Activated naive CD4-positive, alpha-beta T cell treated with anti-CD3 and anti-CD28 coated beads, Interleukin-2, amount 10 ng/mL, durations not matched to agents 7 days and 5 days (primary cell): ENCODE measurements at regions not wholly inside any gene's neighbourhood (a gene's known extent, or its start where the extent isn't known, plus 50 kb on each side); places are given as distances from the start of the nearest gene placed in this dataset.

Experiments
- CTCF ChIA-PET: fragments of 350-600 bp; sonication (Branson Sonifier 250); formaldehyde crosslinking; loops from one replicate; lab custom pipeline; 2021; ENCODE audit warnings: antibody characterized with exemption; lab: Charles Lee
- DNase-seq: peaks from one replicate; pipeline ENCODE4 v3.0.0-alpha.2; 2020
- H3K27ac Mint-ChIP-seq: one replicate; pipeline ENCODE4 v1.8.0; 2021; ENCODE audit warnings: mild to moderate bottlenecking, moderate library complexity, mixed read lengths
- H3K27me3 Mint-ChIP-seq: one replicate; pipeline ENCODE4 v1.8.0; 2021; ENCODE audit warnings: mild to moderate bottlenecking, mixed read lengths
- H3K36me3 Mint-ChIP-seq: one replicate; pipeline ENCODE4 v1.8.0; 2021; ENCODE audit warnings: mixed read lengths
- H3K4me1 Mint-ChIP-seq: one replicate; pipeline ENCODE4 v1.8.0; 2021; ENCODE audit warnings: mixed read lengths
- H3K4me3 Mint-ChIP-seq: one replicate; pipeline ENCODE4 v1.8.0; 2021; ENCODE audit warnings: mild to moderate bottlenecking, moderate library complexity, mixed read lengths
- H3K9me3 Mint-ChIP-seq: one replicate; pipeline ENCODE4 v1.8.0; 2021; ENCODE audit warnings: mixed read lengths

GRCh38 chr10:54905578-54906192 is 104.7 kb upstream of the PCDH15 start:
- Mint-ChIP-seq H3K9me3 (peaks cover 7% of the 10 kb centered on the region), H3K4me3 (no peak overlapping the region), H3K4me1 (no peaks in the 10 kb centered on the region), H3K27me3 (no peaks in the 10 kb centered on the region), H3K27ac (no peak overlapping the region), H3K36me3 (no peaks in the 10 kb centered on the region)
- no peak for DNase-seq
- CTCF ChIA-PET: interaction anchor here (1.7 kb wide), 1 partner anchor 10 kb away, joined by 3 read pairs; no protein-coding TSS in a partner anchor

DNA sequence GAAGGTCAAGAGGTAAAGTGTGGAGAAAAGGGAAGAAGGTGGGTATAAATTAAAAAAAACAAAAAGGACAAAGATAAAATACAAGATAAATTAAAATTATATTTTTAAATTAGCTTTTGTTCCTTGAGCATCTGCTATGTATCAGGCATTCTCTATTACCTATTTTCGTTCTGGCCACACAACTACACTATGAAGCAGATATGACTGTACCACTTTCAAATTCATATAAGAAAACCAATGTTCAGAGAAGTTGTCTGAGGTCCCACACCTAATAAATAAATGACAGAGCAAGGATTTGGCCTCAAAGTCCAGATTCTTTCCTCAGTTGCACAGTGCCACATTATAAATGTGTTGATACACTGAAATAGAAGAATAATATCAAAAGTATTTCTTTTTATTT is 103.8 kb upstream of the PCDH15 start:
- H3K27ac Mint-ChIP-seq: no peak overlapping the region
- H3K9me3 Mint-ChIP-seq: peaks cover 6% of the 10 kb centered on the region
- no peaks in the 10 kb centered on the region for H3K4me1 Mint-ChIP-seq
- no peak overlapping the region for H3K4me3 Mint-ChIP-seq
- CTCF ChIA-PET: no interaction called here
- DNase-seq: no peak
- no peaks in the 10 kb centered on the region for H3K27me3 Mint-ChIP-seq
- H3K36me3 Mint-ChIP-seq: no peaks in the 10 kb centered on the region

GRCh38 chr10:54903745-54904144 is 102.7 kb upstream of the PCDH15 start:
- Mint-ChIP-seq H3K4me3 (no peak overlapping the region), H3K27ac (no peak overlapping the region), H3K36me3 (no peaks in the 10 kb centered on the region), H3K4me1 (no peaks in the 10 kb centered on the region), H3K9me3 (peaks cover 6% of the 10 kb centered on the region), H3K27me3 (no peaks in the 10 kb centered on the region)
- CTCF ChIA-PET: interaction anchor here (0.6 kb wide), 1 partner anchor 82 kb away, joined by 3 read pairs; no protein-coding TSS in a partner anchor
- no peak for DNase-seq

- no peak overlapping the region for H3K27ac Mint-ChIP-seq
- H3K27me3 Mint-ChIP-seq: no peaks in the 10 kb centered on the region
- H3K36me3 Mint-ChIP-seq: no peaks in the 10 kb centered on the region
- CTCF ChIA-PET: no interaction called here
- no peaks in the 10 kb centered on the region for H3K4me1 Mint-ChIP-seq
- H3K9me3 Mint-ChIP-seq: peaks cover 3% of the 10 kb centered on the region
- no peak overlapping the region for H3K4me3 Mint-ChIP-seq
- no peak for DNase-seq
These were observed 99.6 kb upstream of the PCDH15 start for GRCh38 chr10:54900584-54900983.

DNA sequence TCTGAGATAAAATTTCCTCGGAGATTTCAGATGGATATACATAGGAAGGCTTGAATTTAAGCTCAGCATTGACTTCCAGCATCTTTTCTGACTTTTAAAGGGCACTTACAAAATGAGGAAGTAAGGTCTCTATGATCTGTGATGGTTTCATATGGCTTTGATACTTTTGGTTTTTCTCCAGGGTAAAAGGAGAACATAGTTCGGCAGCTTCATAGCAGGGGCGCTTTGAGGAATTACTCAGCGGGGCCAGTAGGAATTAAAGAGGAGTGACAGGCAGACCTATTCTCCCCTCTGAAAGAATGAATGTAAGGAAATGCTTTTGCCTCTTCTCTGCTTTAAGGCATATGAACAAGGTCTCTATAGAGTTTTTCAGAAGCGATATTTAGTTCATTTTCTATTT is 80.0 kb upstream of the PCDH15 start:
- no peak overlapping the region for H3K4me3 Mint-ChIP-seq
- no peaks in the 10 kb centered on the region for H3K4me1 Mint-ChIP-seq
- CTCF ChIA-PET: no interaction called here
- no peaks in the 10 kb centered on the region for H3K27me3 Mint-ChIP-seq
- DNase-seq: no peak
- no peaks in the 10 kb centered on the region for H3K9me3 Mint-ChIP-seq
- no peaks in the 10 kb centered on the region for H3K36me3 Mint-ChIP-seq
- no peak overlapping the region for H3K27ac Mint-ChIP-seq

- H3K9me3 Mint-ChIP-seq: peaks cover 2% of the 10 kb centered on the region
- H3K4me1 Mint-ChIP-seq: no peaks in the 10 kb centered on the region
- CTCF ChIA-PET: no interaction called here
- H3K27ac Mint-ChIP-seq: no peak overlapping the region
- no peak for DNase-seq
- no peaks in the 10 kb centered on the region for H3K36me3 Mint-ChIP-seq
- H3K27me3 Mint-ChIP-seq: no peaks in the 10 kb centered on the region
- no peak overlapping the region for H3K4me3 Mint-ChIP-seq
These were observed 68.0 kb upstream of the PCDH15 start for GRCh38 chr10:54869022-54869421.

- Mint-ChIP-seq H3K4me3 (no peak overlapping the region), H3K27me3 (no peaks in the 10 kb centered on the region), H3K27ac (no peak overlapping the region), H3K4me1 (no peaks in the 10 kb centered on the region), H3K36me3 (no peaks in the 10 kb centered on the region), H3K9me3 (peaks cover 2% of the 10 kb centered on the region)
- DNase-seq: no peak
- CTCF ChIA-PET: no interaction called here
These were observed 65.6 kb upstream of the PCDH15 start for GRCh38 chr10:54866666-54867065.

- H3K9me3 Mint-ChIP-seq: peaks cover 6% of the 10 kb centered on the region
- H3K4me1 Mint-ChIP-seq: no peaks in the 10 kb centered on the region
- no peak overlapping the region for H3K4me3 Mint-ChIP-seq
- no peaks in the 10 kb centered on the region for H3K36me3 Mint-ChIP-seq
- H3K27ac Mint-ChIP-seq: no peak overlapping the region
- CTCF ChIA-PET: no interaction called here
- DNase-seq: no peak
- H3K27me3 Mint-ChIP-seq: no peaks in the 10 kb centered on the region
These were observed 53.8 kb upstream of the PCDH15 start for GRCh38 chr10:54854843-54855242.

DNA sequence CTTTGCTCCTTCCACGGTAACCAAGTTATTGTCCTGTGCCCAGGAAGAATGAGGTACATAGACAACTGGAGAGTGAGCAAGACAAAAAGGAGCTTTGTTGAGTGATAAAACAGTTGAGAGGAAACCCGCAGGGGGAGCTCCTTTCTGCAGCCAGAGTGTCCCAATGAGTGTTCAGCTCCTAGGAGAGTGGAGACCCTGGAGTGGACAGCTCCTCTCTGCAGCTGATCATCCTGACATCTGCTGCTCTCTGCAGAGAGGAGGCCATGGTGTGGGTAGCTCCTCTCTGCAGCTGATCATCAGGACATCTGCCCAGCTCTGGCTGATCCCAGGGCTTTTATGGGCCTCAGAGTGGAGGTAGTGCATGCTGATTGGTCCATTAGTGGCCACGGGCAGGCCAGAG is 53.4 kb upstream of the PCDH15 start:
- H3K4me1 Mint-ChIP-seq: no peaks in the 10 kb centered on the region

DNA sequence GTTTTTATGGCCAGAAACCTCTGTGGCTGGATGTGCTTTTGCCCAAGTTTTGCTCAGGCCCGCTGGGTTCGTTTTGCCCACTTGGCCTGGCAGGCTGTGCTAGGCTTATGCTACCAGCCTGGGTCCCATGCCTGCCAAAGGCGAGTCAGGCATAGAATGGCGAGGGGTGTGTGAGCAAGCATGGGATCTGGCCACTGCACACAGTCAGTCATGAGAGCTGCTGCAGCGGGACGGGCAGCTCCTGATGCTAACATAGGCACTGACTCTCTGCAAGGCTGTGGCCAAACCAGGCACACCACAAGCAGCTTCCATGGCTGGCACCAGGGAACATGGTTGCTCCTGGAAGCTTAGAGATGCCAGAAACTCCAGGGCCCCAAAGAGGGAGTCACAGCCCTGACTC is 52.9 kb upstream of the PCDH15 start:
- no peak overlapping the region for H3K4me3 Mint-ChIP-seq
- H3K4me1 Mint-ChIP-seq: no peaks in the 10 kb centered on the region
- CTCF ChIA-PET: no interaction called here
- DNase-seq: no peak
- H3K36me3 Mint-ChIP-seq: no peaks in the 10 kb centered on the region
- peaks cover 6% of the 10 kb centered on the region for H3K9me3 Mint-ChIP-seq
- no peaks in the 10 kb centered on the region for H3K27me3 Mint-ChIP-seq
- no peak overlapping the region for H3K27ac Mint-ChIP-seq

More for the DNA sequence above, 53.4 kb upstream of the PCDH15 start:
- Mint-ChIP-seq H3K4me3 (no peak overlapping the region), H3K27me3 (no peaks in the 10 kb centered on the region), H3K9me3 (peaks cover 6% of the 10 kb centered on the region), H3K36me3 (no peaks in the 10 kb centered on the region), H3K27ac (no peak overlapping the region)
- CTCF ChIA-PET: no interaction called here
- no peak for DNase-seq
